Adrenal gland (tissue), 5 donors: ENCODE measurements at regions not wholly inside any gene's neighbourhood (a gene's known extent, or its start where the extent isn't known, plus 50 kb on each side); places are given as distances from the start of the nearest gene placed in this dataset.

ENCODE experiments used
- CTCF ChIP-seq, 6 experiments: fragments of 450-650 bp in 4 of 6; fragments of 200-600 bp in 2 of 6; sonication (generic) in 1 of 6; IDR thresholded peaks; 1 replicate in 5 of 6; 2 replicates in 1 of 6; pipeline versions ENCODE4 v1.5.1 to v1.8.0; 2016 to 2021; ENCODE audit warnings: antibody characterized with exemption in 6 of 6, mild to moderate bottlenecking in 2 of 6, moderate library complexity in 1 of 6
- POLR2A ChIP-seq, 2 donors: fragments of 450-650 bp; IDR thresholded peaks; one replicate each; pipeline ENCODE4 v1.6.1; 2017; ENCODE audit warnings: antibody characterized with exemption in 2 of 2, mild to moderate bottlenecking in 2 of 2, moderate library complexity in 1 of 2
- donor health status: DM: no; HTN: no; CAD: no.

GRCh38 chr5:97542469-97542868 lies 359.4 kb upstream of the RIOK2 start:
- no peak for TF ChIP-seq CTCF (IDR thresholded peaks at IDR 0.05)
- TF ChIP-seq POLR2A (IDR thresholded peaks at IDR 0.05), result no peak
